Prostate gland (tissue), 2 donors: ENCODE measurements at regions not wholly inside any gene's neighbourhood (a gene's known extent, or its start where the extent isn't known, plus 50 kb on each side); places are given as distances from the start of the nearest gene placed in this dataset.

ENCODE experiments used
- DNase-seq: peaks from one replicate; pipeline ENCODE4 v3.0.0-alpha.2; 2019; ENCODE audit warnings: low spot score
- H3K27ac ChIP-seq, 2 donors: fragments of 200-600 bp; sonication (generic); 2 replicates each; pipeline ENCODE4 v1.5.1; 2017 to 2019
- H3K27me3 ChIP-seq: fragments of 200-600 bp; sonication (generic); replicated peaks from 2 replicates; pipeline ENCODE4 v1.5.1; 2019; ENCODE audit not compliant: insufficient read depth
- H3K36me3 ChIP-seq, 2 donors: fragments of 200-600 bp; sonication (generic); 1 replicate in 1 of 2; 2 replicates in 1 of 2; pipeline versions ENCODE4 v1.5.1 to v1.8.1; 2017 to 2019
- H3K4me1 ChIP-seq: fragments of 200-600 bp; sonication (generic); replicated peaks from 2 replicates; pipeline ENCODE4 v1.5.1; 2019
- H3K4me3 ChIP-seq, 2 donors: fragments of 200-600 bp; sonication (generic); 2 replicates each; pipeline ENCODE4 v1.5.1; 2017 to 2019
- H3K9me3 ChIP-seq: fragments of 200-600 bp; sonication (generic); 2 replicates; pipeline ENCODE4 v1.5.1; 2017
- POLR2A ChIP-seq: fragments of 450-650 bp; IDR thresholded peaks from one replicate; pipeline ENCODE4 v1.6.1; 2016; ENCODE audit warnings: antibody characterized with exemption, mild to moderate bottlenecking
- POLR2AphosphoS5 ChIP-seq: sonication (generic); formaldehyde crosslinking; IDR thresholded peaks from one replicate; pipeline ENCODE4 v1.6.1; 2017; ENCODE audit warnings: antibody characterized with exemption
- WGBS: methylation state at CpG from one replicate; pipeline ENCODE4 v1.1.5; 2018; 5-methylcytosine and 5-hydroxymethylcytosine counted together
- intact Hi-C: fragments of 100-400 bp; cut with DNase I; formaldehyde crosslinking; loops from one replicate; pipeline ENCODE4 v1.14.2; 2022
- TF ChIP-seq, protein P1 (sequence below), 4 experiments: fragments of 200-600 bp in 2 of 4; fragments of 450-650 bp in 2 of 4; sonication (generic) in 2 of 4; IDR thresholded peaks; 1 replicate in 3 of 4; 2 replicates in 1 of 4; pipeline ENCODE4 v1.5.1; 2016 to 2019; ENCODE audit warnings: antibody characterized with exemption in 4 of 4, mild to moderate bottlenecking in 2 of 4, moderate library complexity in 2 of 4

DNA sequence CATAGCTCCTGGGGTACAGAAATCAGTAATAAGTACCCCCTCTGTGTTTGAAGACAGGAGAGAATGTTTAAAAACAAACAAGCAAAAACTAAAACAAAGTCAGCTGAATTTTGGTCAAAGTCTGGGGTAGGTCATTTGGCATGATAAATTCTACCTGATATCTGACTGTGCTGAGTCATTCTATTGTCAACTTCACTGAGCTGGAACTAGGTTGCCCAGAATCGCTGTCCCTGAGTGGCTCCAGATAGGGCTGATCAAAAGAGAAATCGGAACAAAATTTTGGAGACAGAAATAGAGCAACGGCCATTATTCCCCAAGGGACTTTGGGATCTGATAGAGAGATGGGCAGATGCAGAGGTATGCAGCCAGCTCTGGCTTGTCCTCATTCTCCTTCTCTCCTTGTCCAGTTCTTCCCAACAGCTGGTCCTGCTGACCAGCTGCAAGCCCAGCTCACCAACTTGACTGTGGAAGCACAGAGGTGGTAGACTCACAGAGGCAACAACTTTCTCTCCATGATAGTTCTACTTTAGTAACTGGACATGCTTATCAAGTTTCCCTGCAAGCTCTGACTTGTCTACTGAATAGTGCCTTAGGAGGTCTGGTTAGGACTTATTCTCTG is 57.3 kb upstream of the MYRIP start:
- Histone ChIP-seq H3K27ac (no peak overlapping the region), H3K4me1 (no peaks in the 10 kb centered on the region), H3K27me3 (no peaks in the 10 kb centered on the region), H3K4me3 (no peak overlapping the region), H3K9me3 (no peaks in the 10 kb centered on the region), H3K36me3 (no peaks in the 10 kb centered on the region)
- intact Hi-C loops: no loop called here
- 75% methylated on average over 3 of the region's 3 CpGs for WGBS
- no peak for DNase-seq
- TF ChIP-seq POLR2A (no peak), POLR2AphosphoS5 (no peak)
- TF ChIP-seq, protein P1, sequence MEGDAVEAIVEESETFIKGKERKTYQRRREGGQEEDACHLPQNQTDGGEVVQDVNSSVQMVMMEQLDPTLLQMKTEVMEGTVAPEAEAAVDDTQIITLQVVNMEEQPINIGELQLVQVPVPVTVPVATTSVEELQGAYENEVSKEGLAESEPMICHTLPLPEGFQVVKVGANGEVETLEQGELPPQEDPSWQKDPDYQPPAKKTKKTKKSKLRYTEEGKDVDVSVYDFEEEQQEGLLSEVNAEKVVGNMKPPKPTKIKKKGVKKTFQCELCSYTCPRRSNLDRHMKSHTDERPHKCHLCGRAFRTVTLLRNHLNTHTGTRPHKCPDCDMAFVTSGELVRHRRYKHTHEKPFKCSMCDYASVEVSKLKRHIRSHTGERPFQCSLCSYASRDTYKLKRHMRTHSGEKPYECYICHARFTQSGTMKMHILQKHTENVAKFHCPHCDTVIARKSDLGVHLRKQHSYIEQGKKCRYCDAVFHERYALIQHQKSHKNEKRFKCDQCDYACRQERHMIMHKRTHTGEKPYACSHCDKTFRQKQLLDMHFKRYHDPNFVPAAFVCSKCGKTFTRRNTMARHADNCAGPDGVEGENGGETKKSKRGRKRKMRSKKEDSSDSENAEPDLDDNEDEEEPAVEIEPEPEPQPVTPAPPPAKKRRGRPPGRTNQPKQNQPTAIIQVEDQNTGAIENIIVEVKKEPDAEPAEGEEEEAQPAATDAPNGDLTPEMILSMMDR (IDR thresholded peaks at IDR 0.05): no peak

DNA sequence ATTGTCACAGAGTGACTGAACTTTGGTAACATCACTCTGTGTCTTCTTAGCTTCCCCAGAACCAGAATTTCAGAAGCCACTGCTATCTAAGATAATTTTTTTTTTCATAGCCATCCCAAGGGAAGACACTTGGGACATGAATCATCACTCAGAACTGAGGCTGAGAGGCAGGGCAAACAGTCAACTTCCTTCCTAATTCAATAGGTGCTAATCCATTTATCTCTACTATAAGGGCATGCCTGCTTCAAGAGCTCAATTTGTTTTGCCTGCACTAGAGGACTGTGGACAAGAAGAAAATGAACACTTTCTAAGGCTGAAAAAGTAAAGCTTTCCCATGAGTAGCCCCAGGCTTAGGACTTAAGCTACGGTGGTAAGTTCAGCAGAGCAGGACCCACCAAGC is 56.7 kb upstream of the MYRIP start:
- no peaks in the 10 kb centered on the region for H3K36me3 ChIP-seq
- H3K27me3 ChIP-seq: no peaks in the 10 kb centered on the region
- WGBS: 92% methylated on average over 1 of the region's 1 CpG
- intact Hi-C loops: no loop called here
- H3K4me1 ChIP-seq: no peaks in the 10 kb centered on the region
- H3K4me3 ChIP-seq: no peak overlapping the region
- no peak overlapping the region for H3K27ac ChIP-seq
- H3K9me3 ChIP-seq: no peaks in the 10 kb centered on the region
- TF ChIP-seq, protein P1 (IDR thresholded peaks at IDR 0.05): no peak
- TF ChIP-seq POLR2AphosphoS5 (no peak), POLR2A (no peak)
- DNase-seq: no peak

DNA sequence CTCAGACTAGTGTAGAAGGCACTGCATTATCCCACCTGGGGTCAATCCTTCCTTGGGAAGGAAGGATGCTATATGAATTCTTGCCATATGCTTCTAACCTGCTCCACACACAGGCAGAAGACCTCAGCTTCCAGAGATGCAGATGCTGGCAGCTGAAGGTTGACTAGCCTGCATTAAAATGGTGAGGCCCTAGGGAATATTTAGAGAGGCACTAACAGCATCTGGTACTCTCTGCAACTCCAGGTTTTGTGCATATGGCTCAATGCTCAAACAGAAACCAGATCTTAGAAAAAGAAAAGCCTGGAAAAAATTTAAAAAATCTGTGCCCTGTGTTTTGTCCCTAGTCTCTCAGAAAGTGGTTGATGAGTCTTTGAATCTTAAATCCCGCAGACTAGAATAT is 56.0 kb upstream of the MYRIP start:
- no peaks in the 10 kb centered on the region for H3K4me1 ChIP-seq
- intact Hi-C loops: no loop called here
- H3K27me3 ChIP-seq: no peaks in the 10 kb centered on the region
- H3K27ac ChIP-seq: no peak overlapping the region
- no peak for DNase-seq
- H3K4me3 ChIP-seq: no peak overlapping the region
- no peaks in the 10 kb centered on the region for H3K9me3 ChIP-seq
- H3K36me3 ChIP-seq: no peaks in the 10 kb centered on the region
- TF ChIP-seq POLR2A (no peak), POLR2AphosphoS5 (no peak)
- TF ChIP-seq, protein P1 (IDR thresholded peaks at IDR 0.05): no peak
- 90% methylated on average over 1 of the region's 1 CpG for WGBS

DNA sequence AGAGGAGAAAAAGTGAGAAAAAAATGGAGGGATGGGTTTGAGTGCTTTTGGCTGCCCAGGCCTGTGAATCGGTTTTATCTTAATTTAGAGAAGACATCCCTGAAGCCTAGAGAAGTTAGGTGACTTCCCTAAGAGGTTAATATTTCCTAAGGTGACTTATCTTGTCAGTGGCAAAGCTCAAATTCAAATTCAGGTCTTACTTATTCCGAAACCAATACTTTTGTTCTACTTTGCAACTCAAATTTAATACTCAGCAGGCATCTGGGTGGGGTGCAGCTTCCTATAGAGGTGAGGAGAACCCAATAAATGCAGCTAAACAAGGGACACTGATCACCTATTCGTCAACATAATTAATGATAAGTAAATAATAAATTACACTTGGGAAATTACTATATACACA is 54.9 kb upstream of the MYRIP start:
- Histone ChIP-seq H3K36me3 (no peaks in the 10 kb centered on the region), H3K27me3 (peaks cover 3% of the 10 kb centered on the region), H3K4me1 (no peaks in the 10 kb centered on the region), H3K27ac (no peak overlapping the region), H3K4me3 (no peak overlapping the region), H3K9me3 (no peaks in the 10 kb centered on the region)
- no peak for DNase-seq
- WGBS: 86% methylated on average over 3 of the region's 3 CpGs
- intact Hi-C loops: no loop called here
- TF ChIP-seq, protein P1 (IDR thresholded peaks at IDR 0.05): no peak
- TF ChIP-seq POLR2AphosphoS5 (no peak), POLR2A (no peak)

DNA sequence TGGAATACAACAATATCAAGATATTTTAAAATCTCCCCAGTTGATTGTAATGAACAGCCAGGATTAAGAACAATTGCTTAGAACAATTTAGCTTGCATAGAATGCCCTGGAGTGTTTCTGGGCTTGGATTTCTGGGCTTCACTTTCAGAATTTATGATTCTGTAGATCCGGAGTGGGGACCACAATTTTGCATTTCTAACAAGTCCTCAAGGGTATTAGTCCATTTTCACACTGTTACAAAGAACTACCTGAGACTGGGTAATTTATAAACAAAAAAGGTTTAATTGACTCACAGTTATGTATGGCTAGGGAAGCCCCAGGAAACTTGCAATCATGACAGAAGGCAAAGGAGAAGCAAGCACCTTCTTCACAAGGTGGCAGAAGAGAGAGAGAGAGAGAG is 54.3 kb upstream of the MYRIP start:
- WGBS: 68% methylated on average over 1 of the region's 1 CpG
- Histone ChIP-seq H3K4me3 (no peak overlapping the region), H3K27ac (no peak overlapping the region), H3K9me3 (no peaks in the 10 kb centered on the region), H3K4me1 (no peaks in the 10 kb centered on the region), H3K27me3 (peaks cover 3% of the 10 kb centered on the region), H3K36me3 (no peaks in the 10 kb centered on the region)
- no peak for TF ChIP-seq POLR2AphosphoS5
- TF ChIP-seq, protein P1 (IDR thresholded peaks at IDR 0.05): no peak
- TF ChIP-seq POLR2A: no peak
- DNase-seq: no peak
- intact Hi-C loops: no loop called here
